ENCODE measurements at regions not wholly inside any gene's neighbourhood (a gene's known extent, or its start where the extent isn't known, plus 50 kb on each side); places are given as distances from the start of the nearest gene placed in this dataset.
"Not testable (repeated sequence)": the region's sequence is repeated elsewhere in the genome, so short reads cannot be mapped to it uniquely, and the experiment has no call there.

DNA sequence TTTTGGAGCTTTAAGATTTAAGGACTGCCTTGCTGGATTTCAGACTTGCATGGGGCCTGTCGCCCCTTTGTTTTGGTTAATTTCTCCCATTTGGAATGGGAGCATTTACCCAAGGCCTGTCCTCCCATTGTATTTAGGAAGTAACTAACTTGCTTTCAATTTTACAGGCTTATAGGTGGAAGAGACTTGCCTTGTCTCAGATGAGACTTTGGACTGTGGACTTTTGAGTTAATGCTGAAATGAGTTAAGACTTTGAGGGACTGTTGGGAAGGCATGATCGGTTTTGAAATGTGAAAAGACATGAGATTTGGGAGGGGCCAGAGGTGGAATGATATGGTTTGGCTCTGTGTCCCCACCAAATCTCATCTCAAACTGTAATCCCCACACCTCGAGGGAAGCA, 56.5 kb upstream of the TNFSF10 start:
- H3K4me3 ChIP-seq = not testable (repeated sequence)
- H3K27ac ChIP-seq = peak overlapping the region in 18 of 21 experiments; percentile 11 to 79 (median 64)

- not testable (repeated sequence) for H3K4me3 ChIP-seq
- peak overlapping the region in 5 of 21 experiments; percentile 23 to 77 (median 38) for H3K27ac ChIP-seq
These were observed 55.5 kb upstream of the TNFSF10 start for GRCh38 chr3:172578714-172579113.

GRCh38 chr3:172577987-172578570, 54.8 kb upstream of the TNFSF10 start:
- H3K4me3 ChIP-seq = no peak overlapping the region
- peak overlapping the region in 6 of 21 experiments; percentile 8 to 44 (median 34) for H3K27ac ChIP-seq

DNA sequence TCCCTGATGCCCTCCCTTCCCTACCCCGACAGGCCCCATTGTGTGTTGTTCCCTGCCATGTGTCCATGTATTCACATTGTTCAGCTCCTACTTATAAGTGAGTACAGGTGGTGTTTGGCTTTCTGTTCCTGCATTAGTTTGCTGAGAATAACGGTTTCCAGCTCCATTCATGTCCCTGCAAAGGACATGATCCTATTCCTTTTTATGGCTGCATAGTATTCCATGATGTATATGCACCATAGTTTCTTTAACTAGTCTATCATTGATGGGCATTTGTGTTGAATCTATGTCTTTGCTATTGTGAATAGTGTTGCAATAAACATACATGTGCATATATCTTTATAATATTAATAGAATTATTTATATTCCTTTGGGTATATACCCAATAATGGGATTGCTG, 52.1 kb upstream of the TNFSF10 start:
- Histone ChIP-seq H3K4me3 (no peak overlapping the region), H3K27ac (no peak overlapping the region)

DNA sequence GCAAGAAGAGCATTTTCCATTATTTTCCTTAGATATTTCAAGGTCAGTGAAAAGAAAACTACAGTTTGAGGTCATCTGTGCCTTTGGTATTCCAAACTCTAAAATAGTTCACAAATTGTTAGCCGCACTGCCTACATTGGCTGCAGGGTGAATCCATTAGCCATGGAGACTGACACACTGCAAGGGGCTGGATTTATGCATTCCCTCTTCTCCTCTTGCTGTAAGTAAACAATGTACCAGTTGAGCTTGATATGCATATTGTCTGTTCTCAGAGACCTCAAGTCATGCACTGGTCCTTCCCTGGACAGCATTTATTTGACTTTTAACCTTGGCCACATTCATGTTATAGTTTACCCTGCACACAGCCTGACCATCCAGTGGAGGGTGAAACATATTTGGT, 50.2 kb upstream of the TNFSF10 start:
- no peak overlapping the region for H3K27ac ChIP-seq
- H3K4me3 ChIP-seq = no peak overlapping the region
